B cell (primary cell): ENCODE measurements at regions not wholly inside any gene's neighbourhood (a gene's known extent, or its start where the extent isn't known, plus 50 kb on each side); places are given as distances from the start of the nearest gene placed in this dataset.

Experiments
- ATAC-seq: fragments of 200-7000 bp; cut with Tn5 transposase; one replicate; pipeline ENCODE4 v1.10.0; 2021; ENCODE audit warnings: low read depth, mild to moderate bottlenecking, moderate number of reproducible peaks, moderate library complexity
- CTCF ChIA-PET: fragments of 350-600 bp; sonication (Branson Sonifier 250); formaldehyde crosslinking; loops from one replicate; lab custom pipeline; 2021; ENCODE audit warnings: antibody characterized with exemption, inconsistent platforms; lab: Charles Lee
- POLR2A ChIA-PET: fragments of 350-600 bp; sonication (Branson Sonifier 250); formaldehyde crosslinking; loops from one replicate; lab custom pipeline; 2021; ENCODE audit warnings: antibody characterized with exemption; lab: Charles Lee
- DNase-seq: peaks from one replicate; pipeline ENCODE4 v3.0.0; 2013
- H2AFZ ChIP-seq: 2 replicates; pipeline ENCODE4 v1.6.1; 2012; ENCODE audit warnings: mild to moderate bottlenecking, low read depth, low read length; ENCODE audit not compliant: insufficient read depth, poor library complexity, severe bottlenecking
- H3K27ac ChIP-seq, 2 donors: 1 replicate in 1 of 2; 2 replicates in 1 of 2; pipeline ENCODE4 v1.5.1; 2012 to 2013; ENCODE audit warnings: low read length in 2 of 2, mild to moderate bottlenecking in 2 of 2, moderate library complexity in 1 of 2
- H3K27me3 ChIP-seq, 4 experiments: fragments of 200-600 bp in 1 of 4; sonication (generic) in 1 of 4; replicated peaks in 1 of 4; 1 replicate in 2 of 4; 2 replicates in 2 of 4; pipeline versions ENCODE4 v1.6.1 to v1.7.0; 2013 to 2016; ENCODE audit warnings: low read length in 3 of 4, mild to moderate bottlenecking in 2 of 4, mixed read lengths in 1 of 4, moderate library complexity in 1 of 4; ENCODE audit not compliant: insufficient read depth in 4 of 4, control insufficient read depth in 3 of 4; ENCODE audit errors: control extremely low read depth in 1 of 4
- H3K36me3 ChIP-seq, 2 experiments: replicated peaks in 1 of 2; 1 replicate in 1 of 2; 2 replicates in 1 of 2; pipeline versions ENCODE4 v1.6.1 to v1.7.1; 2013; ENCODE audit warnings: low read length in 1 of 2; ENCODE audit not compliant: insufficient read depth in 2 of 2, control insufficient read depth in 1 of 2; ENCODE audit errors: control extremely low read depth in 1 of 2, extremely low read depth in 1 of 2
- H3K4me1 ChIP-seq, 2 donors: fragments of 200-600 bp in 1 of 2; sonication (generic) in 1 of 2; 1 replicate in 1 of 2; 2 replicates in 1 of 2; pipeline versions ENCODE4 v1.5.1 to v1.6.1; 2013 to 2017; ENCODE audit warnings: low read length in 2 of 2; ENCODE audit not compliant: control insufficient read depth in 2 of 2, insufficient read depth in 2 of 2
- H3K4me2 ChIP-seq: replicated peaks from 2 replicates; pipeline ENCODE3; 2012; ENCODE audit warnings: mild to moderate bottlenecking, low read depth, low read length; ENCODE audit not compliant: poor library complexity, severe bottlenecking
- H3K4me3 ChIP-seq, 5 experiments: fragments of 200-600 bp in 1 of 5; sonication (generic) in 1 of 5; 1 replicate in 3 of 5; 2 replicates in 2 of 5; pipeline versions ENCODE4 v1.5.1 to v1.7.0; 2011 to 2016; ENCODE audit warnings: low read length in 4 of 5, mild to moderate bottlenecking in 4 of 5, low read depth in 2 of 5, control low read depth in 1 of 5, moderate library complexity in 1 of 5; ENCODE audit not compliant: insufficient read depth in 1 of 5; ENCODE audit errors: control extremely low read depth in 1 of 5, extremely low read depth in 1 of 5
- H3K79me2 ChIP-seq: fragments of 200-600 bp; sonication (generic); one replicate; pipeline ENCODE4 v1.6.0; 2016; ENCODE audit warnings: low read length; ENCODE audit not compliant: control insufficient read depth, insufficient read depth
- H3K9ac ChIP-seq: fragments of 200-600 bp; sonication (generic); 2 replicates; pipeline ENCODE4 v1.6.1; 2017; ENCODE audit warnings: mild to moderate bottlenecking, low read length, moderate library complexity
- H3K9me3 ChIP-seq, 3 donors: one replicate each; pipeline versions ENCODE4 v1.6.1 to v1.7.1; 2013; ENCODE audit warnings: low read length in 2 of 3; ENCODE audit not compliant: control insufficient read depth in 2 of 3, insufficient read depth in 1 of 3; ENCODE audit errors: control extremely low read depth in 1 of 3
- H4K20me1 ChIP-seq: 2 replicates; pipeline ENCODE4 v1.6.0; 2012; ENCODE audit warnings: mild to moderate bottlenecking, low read length; ENCODE audit not compliant: insufficient read depth, control insufficient read depth, poor library complexity, severe bottlenecking
- H3K27ac Mint-ChIP-seq: one replicate; pipeline ENCODE4 v1.8.0; 2021; ENCODE audit warnings: mixed read lengths
- H3K27me3 Mint-ChIP-seq: one replicate; pipeline ENCODE4 v1.8.0; 2021; ENCODE audit warnings: mixed read lengths
- H3K4me1 Mint-ChIP-seq: one replicate; pipeline ENCODE4 v1.8.0; 2021; ENCODE audit warnings: mixed read lengths
- H3K4me3 Mint-ChIP-seq: one replicate; pipeline ENCODE4 v1.8.0; 2021; ENCODE audit warnings: mixed read lengths
- H3K9me3 Mint-ChIP-seq: one replicate; pipeline ENCODE4 v1.8.0; 2022; ENCODE audit warnings: mixed read lengths; ENCODE audit not compliant: insufficient read depth
- EZH2 ChIP-seq: IDR thresholded peaks from 2 replicates; pipeline ENCODE4 v1.6.1; 2012; ENCODE audit warnings: borderline replicate concordance, low read depth, mild to moderate bottlenecking, moderate library complexity, low read length; ENCODE audit not compliant: insufficient read depth, poor library complexity, severe bottlenecking
- WGBS: methylation state at CpG from one replicate; pipeline ENCODE4 v1.1.5; 2013; ENCODE audit warnings: missing lambda C conversion rate; ENCODE audit not compliant: insufficient coverage; 5-methylcytosine and 5-hydroxymethylcytosine counted together
- intact Hi-C: fragments of 100-400 bp; cut with micrococcal nuclease; formaldehyde crosslinking; loops from one replicate; pipeline ENCODE4 v1.10.0; 2022
- TF ChIP-seq, protein P1 (sequence below): fragments of 200-600 bp; IDR thresholded peaks from one replicate; pipeline ENCODE4 v1.8.0; 2022; ENCODE audit warnings: antibody characterized with exemption, mild to moderate bottlenecking

DNA sequence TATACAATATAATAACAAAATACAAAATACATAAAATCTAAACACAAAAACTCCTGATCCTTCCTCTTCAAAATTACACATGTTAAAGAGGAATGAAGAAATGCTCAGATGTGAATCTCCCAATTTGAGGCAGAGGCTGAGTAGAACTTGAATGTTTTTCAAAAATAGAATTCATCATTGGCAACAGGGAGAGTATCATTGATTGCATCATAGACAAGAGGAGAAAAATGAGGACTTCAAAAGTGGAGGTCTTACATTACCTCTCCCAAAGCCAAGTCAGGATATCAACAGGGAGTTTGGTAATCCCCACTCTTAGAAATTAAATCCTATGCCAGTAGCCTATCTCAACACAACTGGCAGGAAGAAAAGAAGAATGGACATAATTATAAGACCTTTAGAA is 2023.9 kb upstream of the CELF4 start:
- H3K9me3 ChIP-seq: peaks cover 0 to 1% (median 0%) of the 10 kb centered on the region in 3 donors

DNA sequence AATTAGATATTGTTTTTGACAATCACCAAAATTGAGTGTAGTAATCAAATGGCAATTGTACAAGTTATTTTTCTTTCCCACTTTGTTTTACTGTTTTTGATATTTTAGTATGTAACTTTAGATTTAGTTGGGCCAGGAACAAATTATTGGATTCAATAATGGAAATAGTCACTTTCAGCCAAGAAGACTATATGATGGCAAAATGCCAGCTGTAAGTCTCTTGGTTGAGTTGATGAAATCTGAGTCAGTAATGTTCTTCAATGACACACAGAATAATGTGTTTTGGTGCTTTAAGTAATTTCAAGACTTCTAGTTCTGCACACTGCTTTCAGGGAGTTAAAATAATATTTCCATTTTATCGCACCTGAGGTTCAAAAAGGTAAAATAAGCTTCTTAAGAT is 2022.0 kb upstream of the CELF4 start:
- H3K4me1 ChIP-seq: no peaks in the 10 kb centered on the region
- H3K27me3 ChIP-seq: no peaks in the 10 kb centered on the region
- POLR2A ChIA-PET: no interaction called here
- ATAC-seq (no peak), DNase-seq (no peak)
- H3K27ac ChIP-seq: no peak overlapping the region
- no peaks in the 10 kb centered on the region for H3K4me1 Mint-ChIP-seq
- CTCF ChIA-PET: no interaction called here
- H3K4me2 ChIP-seq: no peak overlapping the region
- no peak overlapping the region for H2AFZ ChIP-seq
- WGBS: 100% methylated on average over 1 of the region's 1 CpG
- H3K79me2 ChIP-seq: no peaks in the 10 kb centered on the region
- no peaks in the 10 kb centered on the region for H3K27me3 Mint-ChIP-seq
- TF ChIP-seq, protein P1, sequence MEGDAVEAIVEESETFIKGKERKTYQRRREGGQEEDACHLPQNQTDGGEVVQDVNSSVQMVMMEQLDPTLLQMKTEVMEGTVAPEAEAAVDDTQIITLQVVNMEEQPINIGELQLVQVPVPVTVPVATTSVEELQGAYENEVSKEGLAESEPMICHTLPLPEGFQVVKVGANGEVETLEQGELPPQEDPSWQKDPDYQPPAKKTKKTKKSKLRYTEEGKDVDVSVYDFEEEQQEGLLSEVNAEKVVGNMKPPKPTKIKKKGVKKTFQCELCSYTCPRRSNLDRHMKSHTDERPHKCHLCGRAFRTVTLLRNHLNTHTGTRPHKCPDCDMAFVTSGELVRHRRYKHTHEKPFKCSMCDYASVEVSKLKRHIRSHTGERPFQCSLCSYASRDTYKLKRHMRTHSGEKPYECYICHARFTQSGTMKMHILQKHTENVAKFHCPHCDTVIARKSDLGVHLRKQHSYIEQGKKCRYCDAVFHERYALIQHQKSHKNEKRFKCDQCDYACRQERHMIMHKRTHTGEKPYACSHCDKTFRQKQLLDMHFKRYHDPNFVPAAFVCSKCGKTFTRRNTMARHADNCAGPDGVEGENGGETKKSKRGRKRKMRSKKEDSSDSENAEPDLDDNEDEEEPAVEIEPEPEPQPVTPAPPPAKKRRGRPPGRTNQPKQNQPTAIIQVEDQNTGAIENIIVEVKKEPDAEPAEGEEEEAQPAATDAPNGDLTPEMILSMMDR: no peak
- TF ChIP-seq EZH2: no peak
- H3K4me3 ChIP-seq: no peak overlapping the region
- peaks cover 0 to 1% (median 0%) of the 10 kb centered on the region in 3 donors for H3K9me3 ChIP-seq
- H4K20me1 ChIP-seq: no peaks in the 10 kb centered on the region
- no peak overlapping the region for H3K9ac ChIP-seq
- H3K36me3 ChIP-seq: no peaks in the 10 kb centered on the region
- no peaks in the 10 kb centered on the region for H3K9me3 Mint-ChIP-seq
- H3K27ac Mint-ChIP-seq: no peak overlapping the region
- H3K4me3 Mint-ChIP-seq: no peak overlapping the region
- intact Hi-C loops: no loop called here

More for the DNA sequence above, 2023.9 kb upstream of the CELF4 start:
- H3K9ac ChIP-seq: no peak overlapping the region
- no peak overlapping the region for H3K4me2 ChIP-seq
- H3K36me3 ChIP-seq: no peaks in the 10 kb centered on the region
- no peaks in the 10 kb centered on the region for H3K27me3 ChIP-seq
- H3K27me3 Mint-ChIP-seq: no peaks in the 10 kb centered on the region
- TF ChIP-seq EZH2: no peak
- TF ChIP-seq, protein P1: no peak
- H3K9me3 Mint-ChIP-seq: no peaks in the 10 kb centered on the region
- intact Hi-C loops: no loop called here
- H2AFZ ChIP-seq: no peak overlapping the region
- no peak overlapping the region for H3K4me3 ChIP-seq
- no peaks in the 10 kb centered on the region for H4K20me1 ChIP-seq
- no peaks in the 10 kb centered on the region for H3K79me2 ChIP-seq
- ChIA-PET CTCF (no interaction called here), POLR2A (no interaction called here)
- no peak for ATAC-seq
- no peaks in the 10 kb centered on the region for H3K4me1 ChIP-seq
- no peaks in the 10 kb centered on the region for H3K4me1 Mint-ChIP-seq
- DNase-seq: no peak
- H3K27ac Mint-ChIP-seq: no peak overlapping the region
- no peak overlapping the region for H3K4me3 Mint-ChIP-seq
- no peak overlapping the region for H3K27ac ChIP-seq
